Endothelial cell of umbilical vein (primary cell): ENCODE measurements at regions not wholly inside any gene's neighbourhood (a gene's known extent, or its start where the extent isn't known, plus 50 kb on each side); places are given as distances from the start of the nearest gene placed in this dataset.

Experiments
- BruUV-seq: library from RNA; stranded (reverse); fragments of 400-500 nt; replicated peaks from 2 replicates; lab custom pipeline; 2021; lab: Mats Ljungman, UMichigan
- CTCF ChIA-PET: fragments of 300-600, 350-600 bp; sonication (Branson Sonifier 250); formaldehyde crosslinking; loops from one replicate; lab custom pipeline; 2021; ENCODE audit warnings: antibody characterized with exemption, inconsistent platforms; lab: Charles Lee
- POLR2A ChIA-PET: fragments of 300-600, 350-600 bp; sonication (Branson Sonifier 250); formaldehyde crosslinking; loops from one replicate; lab custom pipeline; 2021; ENCODE audit warnings: antibody characterized with exemption, inconsistent platforms; lab: Charles Lee
- DNase-seq: peaks from one replicate; pipeline ENCODE4 v3.0.0-alpha.2; 2011; ENCODE audit warnings: low read depth, low spot score
- FAIRE-seq: peaks from 2 replicates; lab custom pipeline; 2011; peaks lifted over from hg19 to GRCh38; lab: Jason Lieb, UNC
- H2AFZ ChIP-seq: 2 replicates; pipeline ENCODE4 v1.6.0; 2012; ENCODE audit warnings: low read depth, low read length, control low read depth, inconsistent platforms
- H3K27ac ChIP-seq: 2 replicates; pipeline ENCODE4 v1.5.1; 2011; ENCODE audit warnings: low read depth, mild to moderate bottlenecking, control low read depth, low read length, moderate library complexity; ENCODE audit not compliant: insufficient read depth
- H3K27me3 ChIP-seq, 2 experiments: 2 replicates each; pipeline versions ENCODE4 v1.6.0 to v1.6.1; 2011; ENCODE audit warnings: low read length in 2 of 2, mixed read lengths in 1 of 2; ENCODE audit not compliant: control insufficient read depth in 2 of 2, insufficient read depth in 2 of 2
- H3K36me3 ChIP-seq, 2 experiments: 2 replicates in 1 of 2; 3 replicates in 1 of 2; pipeline ENCODE4 v1.5.1; 2011; ENCODE audit warnings: low read length in 2 of 2, mild to moderate bottlenecking in 1 of 2, moderate library complexity in 1 of 2; ENCODE audit not compliant: control insufficient read depth in 2 of 2, insufficient read depth in 2 of 2; ENCODE audit errors: extremely low read depth in 1 of 2
- H3K4me1 ChIP-seq: 3 replicates; pipeline ENCODE4 v1.5.1; 2011; ENCODE audit warnings: mild to moderate bottlenecking, low read length; ENCODE audit not compliant: control insufficient read depth, insufficient read depth; ENCODE audit errors: extremely low read depth
- H3K4me2 ChIP-seq: 2 replicates; pipeline ENCODE4 v1.6.1; 2011; ENCODE audit warnings: low read length, control low read depth, mixed read lengths; ENCODE audit not compliant: insufficient read depth
- H3K4me3 ChIP-seq, 3 experiments: fragments of 200-600 bp in 1 of 3; sonication (generic), shearing (Covaris generic) in 1 of 3; replicated peaks in 1 of 3; 2 replicates each; pipeline ENCODE4 v1.5.1; 2011 to 2016; ENCODE audit warnings: control low read depth in 3 of 3, low read length in 3 of 3, mild to moderate bottlenecking in 2 of 3, inconsistent platforms in 1 of 3, low read depth in 1 of 3, moderate library complexity in 1 of 3; ENCODE audit not compliant: insufficient read depth in 1 of 3
- H3K79me2 ChIP-seq: 2 replicates; pipeline ENCODE4 v1.6.0; 2012; ENCODE audit warnings: low read length, inconsistent platforms; ENCODE audit not compliant: control insufficient read depth, insufficient read depth
- H3K9ac ChIP-seq: replicated peaks from 2 replicates; pipeline ENCODE3; 2011; ENCODE audit warnings: low read length, control low read depth; ENCODE audit not compliant: insufficient read depth; ENCODE audit errors: extremely low read depth
- H3K9me1 ChIP-seq: replicated peaks from 3 replicates; pipeline ENCODE4 v1.6.0; 2011; ENCODE audit warnings: mild to moderate bottlenecking, low read length; ENCODE audit not compliant: control insufficient read depth, insufficient read depth; ENCODE audit errors: extremely low read depth
- H3K9me3 ChIP-seq: replicated peaks from 2 replicates; pipeline ENCODE4 v1.5.1; 2012; ENCODE audit warnings: low read length, inconsistent platforms; ENCODE audit not compliant: control insufficient read depth, insufficient read depth
- H4K20me1 ChIP-seq: replicated peaks from 2 replicates; pipeline ENCODE3; 2011; ENCODE audit warnings: mild to moderate bottlenecking, low read length; ENCODE audit not compliant: control insufficient read depth, insufficient read depth; ENCODE audit errors: extremely low read depth
- EZH2 ChIP-seq: IDR thresholded peaks from 2 replicates; pipeline ENCODE4 v1.6.1; 2012; ENCODE audit warnings: borderline replicate concordance, low read depth, mild to moderate bottlenecking, moderate library complexity, low read length, inconsistent platforms; ENCODE audit not compliant: severe bottlenecking
- FOS ChIP-seq: IDR thresholded peaks from 2 replicates; pipeline ENCODE4 v1.6.1; 2011; ENCODE audit warnings: mild to moderate bottlenecking, low read length, moderate library complexity, borderline replicate concordance; ENCODE audit not compliant: insufficient read depth
- GATA2 ChIP-seq: IDR thresholded peaks from 2 replicates; pipeline ENCODE4 v1.7.0; 2011; ENCODE audit warnings: low read depth, mild to moderate bottlenecking, moderate library complexity, mixed read lengths, low read length; ENCODE audit not compliant: insufficient read length, insufficient read depth
- MAX ChIP-seq: IDR thresholded peaks from 2 replicates; pipeline ENCODE4 v1.6.1; 2011; ENCODE audit not compliant: insufficient read depth, insufficient read length
- POLR2AphosphoS5 ChIP-seq: IDR thresholded peaks from 2 replicates; pipeline ENCODE4 v1.6.1; 2012; ENCODE audit warnings: low read depth, mild to moderate bottlenecking, control low read depth, low read length, moderate library complexity; ENCODE audit not compliant: insufficient read depth
- dilution Hi-C: fragments of 300-500 bp; cut with MboI; formaldehyde crosslinking; loops from one replicate; pipeline ENCODE4 v1.15.0; 2019; ENCODE audit warnings: low sequenced_read_pairs; ENCODE audit not compliant: extremely low pct_ligation_motif_present
- intact Hi-C: fragments of 100-400 bp; cut with micrococcal nuclease; formaldehyde crosslinking; loops from one replicate; pipeline ENCODE4 v1.10.0; 2022

DNA sequence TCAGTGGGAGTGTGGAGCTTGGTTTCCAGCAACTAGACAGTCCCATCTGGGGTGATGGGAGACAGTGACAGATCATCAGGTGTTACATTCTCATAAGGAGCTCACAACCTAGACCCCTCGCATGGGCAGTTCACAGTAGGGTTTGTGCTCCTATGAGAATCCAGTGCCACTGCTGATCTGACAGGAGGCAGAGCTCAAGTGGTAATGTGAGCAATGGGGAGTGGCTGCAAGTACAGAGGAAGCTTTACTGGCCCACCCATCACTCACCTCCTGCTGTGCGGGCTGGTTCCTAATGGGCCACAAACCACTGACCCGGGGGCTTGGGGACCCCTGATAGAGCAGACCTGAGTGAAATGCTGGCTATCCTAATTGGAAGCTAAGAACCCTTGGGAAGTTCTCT, 242.8 kb downstream of the BAMBI start:
- no TSS peak for BruUV-seq
- no peaks in the 10 kb centered on the region for H3K36me3 ChIP-seq
- no peaks in the 10 kb centered on the region for H3K9me1 ChIP-seq
- dilution Hi-C loops (no loop called here), intact Hi-C loops (no loop called here)
- no peak overlapping the region for H2AFZ ChIP-seq
- no peak overlapping the region for H3K27ac ChIP-seq
- ChIA-PET CTCF (no interaction called here), POLR2A (no interaction called here)
- DNase-seq (no peak), FAIRE-seq (no peak)
- H4K20me1 ChIP-seq: no peaks in the 10 kb centered on the region
- no peaks in the 10 kb centered on the region for H3K9me3 ChIP-seq
- no peak overlapping the region for H3K4me2 ChIP-seq
- no peak for TF ChIP-seq GATA2
- TF ChIP-seq FOS: no peak
- H3K27me3 ChIP-seq: peaks cover 8 to 19% of the 10 kb centered on the region in 2 experiments
- no peaks in the 10 kb centered on the region for H3K79me2 ChIP-seq
- no peaks in the 10 kb centered on the region for H3K4me1 ChIP-seq
- no peak overlapping the region for H3K9ac ChIP-seq
- H3K4me3 ChIP-seq: no peak overlapping the region

- H2AFZ ChIP-seq: no peak overlapping the region
- ChIA-PET CTCF (no interaction called here), POLR2A (no interaction called here)
- peaks cover 8 to 24% of the 10 kb centered on the region in 2 experiments for H3K27me3 ChIP-seq
- H3K79me2 ChIP-seq: no peaks in the 10 kb centered on the region
- DNase-seq (no peak), FAIRE-seq (no peak)
- H3K9me1 ChIP-seq: no peaks in the 10 kb centered on the region
- dilution Hi-C loops: no loop called here
- no peak overlapping the region for H3K9ac ChIP-seq
- no peaks in the 10 kb centered on the region for H4K20me1 ChIP-seq
- H3K4me1 ChIP-seq: no peaks in the 10 kb centered on the region
- no peak overlapping the region for H3K4me2 ChIP-seq
- BruUV-seq: no TSS peak
- intact Hi-C loops: no loop called here
- H3K4me3 ChIP-seq: no peak overlapping the region
- H3K9me3 ChIP-seq: no peaks in the 10 kb centered on the region
- H3K36me3 ChIP-seq: no peaks in the 10 kb centered on the region
- TF ChIP-seq MAX (no peak), EZH2 (no peak), POLR2AphosphoS5 (no peak)
- H3K27ac ChIP-seq: no peak overlapping the region
These were observed 244.8 kb downstream of the BAMBI start for GRCh38 chr10:28922127-28922526.
